GM19035 (cell line): ENCODE measurements at regions not wholly inside any gene's neighbourhood (a gene's known extent, or its start where the extent isn't known, plus 50 kb on each side); places are given as distances from the start of the nearest gene placed in this dataset.
"Not testable (repeated sequence)": the region's sequence is repeated elsewhere in the genome, so short reads cannot be mapped to it uniquely, and the experiment has no call there.

Experiments
- ATAC-seq: cut with Tn5 transposase; IDR thresholded peaks from one replicate; pipeline ENCODE4 v1.9.1; 2021; ENCODE audit not compliant: unreplicated experiment

DNA sequence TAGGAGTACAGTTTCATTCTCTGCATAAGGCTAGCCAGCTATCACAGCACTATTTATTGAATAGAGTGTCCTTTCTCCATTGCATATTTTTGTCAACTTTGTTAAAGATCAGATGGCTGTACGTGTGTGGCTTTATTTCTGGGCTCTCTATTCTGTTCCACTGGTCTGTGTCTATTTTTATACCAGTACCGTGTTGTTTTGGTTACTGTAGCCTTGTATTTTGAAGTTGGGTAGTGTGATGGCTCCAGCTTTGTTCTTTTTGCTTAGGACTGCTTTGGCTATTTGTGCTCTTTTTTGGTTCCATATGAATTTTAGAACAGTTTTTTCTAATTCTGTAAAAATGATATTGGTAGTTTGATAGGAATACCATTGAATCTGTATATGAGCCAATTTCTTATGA lies 182.1 kb upstream of the DIAPH2 start:
- no peak for ATAC-seq

DNA sequence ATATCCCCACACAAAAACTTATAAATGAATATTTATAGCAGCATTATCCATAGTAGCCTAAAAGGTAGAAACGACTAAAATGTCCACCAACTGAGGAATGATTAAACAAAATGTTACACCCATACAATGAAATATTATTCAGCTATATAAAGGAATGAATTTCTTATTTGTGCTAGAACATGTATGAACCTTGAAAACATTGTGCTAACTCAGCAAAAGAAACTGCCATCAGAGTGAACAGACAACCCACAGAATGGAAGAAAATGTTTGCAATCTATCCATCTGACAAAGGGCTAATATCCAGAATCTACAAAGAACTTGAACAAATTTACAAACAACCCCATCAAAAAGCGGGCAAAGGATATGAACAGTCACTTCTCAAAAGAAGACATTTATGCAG lies 155.3 kb upstream of the DIAPH2 start:
- not testable (repeated sequence) for ATAC-seq

DNA sequence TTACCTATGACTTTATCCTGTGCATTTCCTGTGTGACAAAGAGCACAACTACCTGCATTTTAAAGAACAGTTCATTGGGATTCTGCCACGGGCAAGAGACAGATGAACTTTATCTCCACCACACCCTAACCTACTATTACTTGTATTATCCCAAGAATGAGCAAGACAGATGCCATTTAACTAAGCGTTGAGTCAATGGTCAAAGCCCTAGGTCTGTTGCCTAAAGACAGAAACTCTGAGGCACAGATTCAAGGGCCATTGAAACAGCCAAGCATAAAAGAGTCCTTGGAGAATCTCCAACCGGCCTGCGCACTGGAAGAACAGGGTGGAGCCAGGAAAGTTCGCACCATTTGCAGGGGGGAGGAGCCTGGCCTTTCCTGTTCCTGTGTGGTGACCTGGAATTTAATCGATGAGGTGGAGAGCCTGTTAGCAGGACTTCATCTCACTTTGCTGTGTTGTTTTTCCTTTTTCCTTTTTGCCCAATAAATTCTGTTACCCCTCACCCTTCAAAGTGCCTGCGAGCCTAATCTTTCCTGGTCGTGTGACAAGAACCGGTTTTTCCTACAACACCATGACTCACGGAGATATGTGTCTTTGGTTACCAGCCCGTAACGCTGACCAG lies 146.4 kb upstream of the DIAPH2 start:
- no peak for ATAC-seq

DNA sequence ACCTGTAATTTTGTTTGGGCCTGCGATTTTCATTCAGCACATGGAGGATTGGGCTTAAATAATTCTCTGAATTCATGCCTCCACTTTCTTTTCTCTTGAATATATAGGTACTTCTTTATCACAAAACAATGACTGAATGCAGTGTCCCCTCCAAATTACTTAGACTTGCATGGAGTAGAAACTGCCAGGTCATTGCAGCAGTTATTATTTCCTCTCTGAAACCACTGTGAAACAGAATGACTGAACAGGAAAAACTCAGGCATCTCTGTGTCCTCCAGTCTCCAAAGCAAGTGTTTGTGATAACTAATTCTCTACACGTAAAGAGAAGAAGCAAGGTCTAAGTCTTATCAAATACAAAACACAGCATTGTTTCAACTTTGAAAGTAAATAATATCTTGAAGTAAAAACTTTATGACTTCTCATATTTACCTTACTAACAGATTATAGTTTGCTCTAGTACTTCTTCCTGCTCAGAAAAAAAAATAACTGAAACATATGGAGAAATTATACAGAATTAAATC lies 144.5 kb upstream of the DIAPH2 start:
- ATAC-seq = no peak

DNA sequence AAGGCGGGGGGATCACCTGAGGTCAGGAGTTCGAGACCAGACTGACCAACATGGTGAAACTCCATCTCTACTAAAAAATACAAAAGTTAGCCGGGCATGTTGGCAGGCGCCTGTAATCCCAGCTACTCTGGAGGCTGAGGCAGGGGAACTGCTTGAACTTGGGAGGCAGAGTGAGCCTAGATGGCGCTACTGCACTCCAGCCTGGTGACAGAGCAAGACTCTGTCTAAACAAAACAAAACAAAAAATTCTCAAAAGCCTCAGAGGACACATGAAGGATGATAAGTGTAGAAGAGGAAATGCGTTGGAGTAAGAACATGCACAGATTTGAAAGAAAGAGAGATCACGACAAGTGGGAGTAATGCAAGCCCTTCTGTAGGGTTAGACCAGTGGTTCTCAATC lies 138.4 kb upstream of the DIAPH2 start:
- ATAC-seq = not testable (repeated sequence)

DNA sequence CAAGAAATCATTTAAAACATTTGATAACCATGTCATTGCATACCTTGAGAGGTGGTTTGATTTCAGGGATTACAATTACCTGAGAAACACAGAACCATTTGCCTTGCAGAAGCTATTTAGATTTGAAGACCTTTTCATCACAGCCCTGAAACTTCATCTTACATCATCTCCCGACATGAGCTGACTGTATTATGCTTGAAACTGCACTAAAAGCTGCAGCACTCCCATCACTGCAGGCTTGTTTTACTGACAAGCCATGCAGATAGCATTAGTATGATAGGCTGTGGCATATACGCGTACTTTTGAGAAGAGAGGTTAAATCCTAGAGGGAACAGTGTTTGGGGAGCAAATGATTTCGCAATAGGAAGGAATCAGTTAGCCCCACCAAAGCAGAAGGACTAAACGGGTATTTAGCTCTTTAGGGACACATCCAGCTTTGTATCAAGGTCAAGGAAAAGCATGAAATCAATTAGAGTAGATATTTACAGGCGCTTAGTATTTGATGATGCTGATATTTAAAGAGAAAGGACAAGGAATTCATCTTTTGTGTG lies 133.2 kb upstream of the DIAPH2 start:
- ATAC-seq = no peak

DNA sequence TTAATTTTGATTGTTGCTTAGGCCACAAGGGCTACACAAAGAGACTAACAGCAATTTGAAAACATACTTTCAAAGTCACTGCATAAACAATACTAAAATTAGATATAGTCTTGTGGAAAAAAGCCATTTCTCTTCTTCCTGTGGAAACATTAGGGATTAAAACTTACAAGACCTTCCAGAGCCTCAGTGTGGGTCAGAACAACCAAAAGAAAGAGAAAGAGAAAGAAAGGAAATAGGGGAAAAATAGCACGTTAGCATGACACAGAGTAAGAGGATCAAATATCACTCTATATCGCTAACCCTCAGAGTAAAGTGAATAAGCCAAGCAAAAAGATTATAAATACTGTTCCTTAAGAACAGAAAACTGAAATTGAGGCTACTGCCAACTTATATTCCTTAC lies 127.8 kb upstream of the DIAPH2 start:
- ATAC-seq = no peak

DNA sequence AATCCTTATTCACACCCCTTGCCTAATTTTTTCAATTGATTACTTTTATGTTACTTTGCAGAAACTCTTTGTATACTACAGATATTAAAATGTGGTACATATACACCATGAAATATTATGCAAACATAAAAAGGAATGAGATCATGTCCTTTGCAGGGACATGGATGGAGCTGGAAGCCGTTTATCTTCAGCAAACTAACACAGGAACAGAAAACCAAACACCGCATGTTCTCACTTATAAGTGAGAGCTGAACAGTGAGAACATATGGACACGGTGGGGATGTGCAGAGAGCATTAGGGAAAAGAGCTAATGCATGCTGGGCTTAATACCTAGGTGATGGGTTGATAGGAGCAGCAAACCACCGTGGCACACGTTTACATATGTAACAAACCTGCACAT lies 123.5 kb upstream of the DIAPH2 start:
- ATAC-seq = not testable (repeated sequence)

DNA sequence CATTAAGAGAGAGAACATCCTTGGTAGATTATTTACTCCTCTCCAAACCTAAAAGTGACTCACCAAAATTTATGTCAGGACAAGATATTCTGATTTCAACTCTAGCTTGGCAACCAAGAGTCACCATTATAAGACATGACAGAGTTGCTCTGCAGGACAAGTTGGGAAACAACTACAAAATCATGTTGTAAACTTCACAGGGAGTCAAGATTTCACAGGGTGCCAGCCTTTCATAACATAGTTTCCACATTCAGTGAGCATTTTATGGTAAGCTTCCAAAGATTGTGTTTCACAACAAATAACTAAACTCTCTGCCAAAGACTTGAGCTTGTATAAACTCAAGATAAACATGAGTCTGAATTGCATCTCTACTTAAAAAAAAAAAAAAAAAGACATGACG lies 121.0 kb upstream of the DIAPH2 start:
- ATAC-seq = no peak

DNA sequence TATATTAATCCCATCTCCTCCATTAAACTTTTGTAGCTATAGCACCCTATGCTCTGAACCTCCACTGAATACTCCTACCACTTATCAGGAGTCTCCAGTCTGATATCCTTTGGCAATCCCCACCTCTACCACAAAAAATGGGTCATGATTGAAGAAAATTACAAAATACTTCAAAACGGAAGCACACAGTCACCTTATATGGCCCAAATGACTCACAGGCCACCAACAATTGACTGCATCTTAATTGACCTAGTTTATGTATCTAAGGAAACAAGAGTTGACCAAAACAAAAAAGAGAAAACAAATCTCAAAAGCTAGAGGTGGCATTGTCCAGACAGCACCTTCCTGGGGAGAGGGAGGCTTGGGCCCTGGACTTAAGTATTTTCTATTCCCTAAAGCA lies 120.0 kb upstream of the DIAPH2 start:
- no peak for ATAC-seq

DNA sequence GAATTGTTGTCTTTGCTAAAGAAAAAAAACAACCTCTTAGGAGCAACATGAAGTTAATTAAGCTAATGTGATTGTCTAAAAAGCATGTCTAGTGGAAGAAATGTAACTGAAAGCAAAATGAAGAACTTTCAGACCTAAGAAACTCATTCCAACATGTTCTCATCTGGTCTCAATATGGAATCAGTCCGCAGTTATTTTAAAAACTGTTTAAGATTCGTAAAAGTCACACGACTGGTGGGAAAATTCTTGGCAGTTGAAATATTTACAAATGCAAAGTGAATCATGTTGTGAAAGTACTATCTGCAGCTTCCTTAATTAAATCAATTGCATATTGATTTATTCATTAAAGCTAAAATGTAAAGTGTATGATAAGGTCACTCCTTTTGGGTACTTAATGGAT lies 117.8 kb upstream of the DIAPH2 start:
- ATAC-seq = no peak

DNA sequence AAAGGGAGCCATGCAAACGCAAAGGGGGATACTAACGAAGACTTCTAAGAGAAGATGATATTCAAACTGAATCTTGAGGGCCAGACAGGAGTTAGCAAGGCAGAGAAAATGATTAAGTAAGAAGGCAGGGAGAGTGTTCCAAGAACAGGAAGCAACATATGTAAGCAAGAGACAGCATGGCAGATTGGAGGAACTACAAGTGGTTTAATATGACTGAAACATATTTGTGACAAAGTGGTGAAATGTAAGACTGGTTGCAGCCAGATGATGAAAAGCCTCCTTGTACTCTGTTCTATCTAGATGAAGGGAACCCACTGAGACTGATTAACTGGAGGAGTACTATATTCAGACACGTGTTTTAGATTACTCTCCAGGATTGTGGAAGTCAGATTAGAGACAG lies 116.6 kb upstream of the DIAPH2 start:
- no peak for ATAC-seq

DNA sequence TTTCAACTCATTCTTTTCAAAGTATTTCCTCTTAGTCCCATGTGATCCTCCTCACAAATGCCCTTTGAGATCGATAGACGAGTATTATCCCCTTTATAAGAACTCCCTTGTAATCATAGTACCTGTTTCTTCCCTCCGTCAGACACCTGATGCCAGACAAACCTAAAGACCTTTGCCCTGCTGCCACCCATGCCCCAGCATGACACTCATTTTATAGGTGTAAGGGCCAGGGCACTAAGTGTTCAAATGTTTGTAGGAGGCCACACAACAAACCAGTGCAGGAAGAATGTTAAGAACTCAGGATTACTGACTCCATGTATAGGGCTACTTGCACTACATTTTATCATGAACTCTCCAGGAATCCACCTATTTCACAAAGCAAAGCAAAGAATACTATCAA lies 115.6 kb upstream of the DIAPH2 start:
- no peak for ATAC-seq

DNA sequence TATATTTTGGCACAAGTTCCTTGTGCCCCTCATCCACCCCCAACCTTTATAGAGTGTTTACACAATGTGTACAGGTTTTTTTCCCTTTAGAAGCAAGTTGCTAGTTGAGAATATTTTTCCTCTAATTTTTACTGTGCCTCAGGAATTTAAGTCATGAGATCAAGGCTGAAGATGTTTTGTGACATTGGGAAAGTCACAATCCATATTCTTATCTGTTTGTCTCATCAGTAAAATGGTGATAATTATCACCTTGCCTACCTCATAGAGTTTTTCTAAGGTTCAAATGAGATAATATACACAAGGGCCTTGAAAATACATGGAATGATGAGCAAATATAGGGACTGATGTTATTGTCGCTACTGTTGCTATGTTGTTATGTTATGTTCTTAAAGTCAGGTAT lies 109.6 kb upstream of the DIAPH2 start:
- no peak for ATAC-seq

DNA sequence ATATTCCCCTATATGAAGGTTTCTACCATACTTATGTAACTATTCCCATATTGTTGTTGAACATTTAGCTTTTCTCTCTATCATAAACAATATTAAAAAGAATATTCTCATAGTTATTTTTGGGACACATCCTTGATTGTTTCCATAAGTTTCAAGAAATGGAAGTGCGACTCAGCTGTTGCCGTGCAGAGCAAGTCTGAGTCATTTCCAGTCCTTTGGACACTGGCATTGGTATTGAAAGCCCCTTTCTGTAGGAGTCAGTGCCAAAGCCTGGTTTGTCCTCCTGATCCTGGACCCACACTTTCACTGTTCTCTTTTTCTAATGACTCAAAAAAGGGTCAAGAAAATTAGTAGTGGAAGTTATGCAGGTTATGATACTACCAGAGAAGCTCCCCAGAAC lies 108.3 kb upstream of the DIAPH2 start:
- no peak for ATAC-seq

DNA sequence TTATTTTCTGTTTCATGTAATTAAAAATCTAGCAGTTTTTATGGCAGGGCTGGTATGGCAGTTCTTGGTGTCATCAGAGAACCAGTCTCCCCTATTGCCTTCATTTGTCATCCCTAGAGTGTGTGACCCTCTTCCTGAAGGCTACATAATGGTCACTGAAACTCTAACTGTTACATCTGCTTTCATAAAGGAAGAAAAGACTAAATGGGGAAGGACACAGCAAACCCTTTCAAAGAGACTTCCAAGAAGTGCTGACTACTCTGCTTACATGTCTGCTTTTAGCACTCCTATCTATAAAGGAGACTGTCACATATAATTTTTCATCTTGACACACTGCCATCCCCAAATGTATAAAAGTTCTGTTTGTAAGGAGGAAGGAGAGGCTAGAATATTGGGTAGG lies 105.9 kb upstream of the DIAPH2 start:
- ATAC-seq = no peak

DNA sequence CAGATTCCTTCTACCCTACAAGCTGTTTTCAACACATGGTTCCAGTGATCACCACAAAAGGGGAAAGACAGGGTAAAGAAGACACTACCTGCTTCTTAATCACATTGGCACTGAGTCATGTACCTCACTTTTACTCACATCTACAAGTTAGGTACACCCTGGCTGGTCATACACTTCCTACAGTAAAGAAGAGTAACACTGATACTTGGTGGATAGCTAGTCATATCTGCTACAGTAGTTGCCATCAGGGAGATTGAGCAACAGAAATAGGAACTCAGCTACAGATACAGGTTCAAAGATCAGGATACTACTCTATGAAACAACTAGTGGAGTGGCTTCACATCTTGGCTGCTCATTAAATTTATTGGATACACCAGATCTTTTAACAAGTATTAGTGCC lies 105.4 kb upstream of the DIAPH2 start:
- ATAC-seq = no peak

DNA sequence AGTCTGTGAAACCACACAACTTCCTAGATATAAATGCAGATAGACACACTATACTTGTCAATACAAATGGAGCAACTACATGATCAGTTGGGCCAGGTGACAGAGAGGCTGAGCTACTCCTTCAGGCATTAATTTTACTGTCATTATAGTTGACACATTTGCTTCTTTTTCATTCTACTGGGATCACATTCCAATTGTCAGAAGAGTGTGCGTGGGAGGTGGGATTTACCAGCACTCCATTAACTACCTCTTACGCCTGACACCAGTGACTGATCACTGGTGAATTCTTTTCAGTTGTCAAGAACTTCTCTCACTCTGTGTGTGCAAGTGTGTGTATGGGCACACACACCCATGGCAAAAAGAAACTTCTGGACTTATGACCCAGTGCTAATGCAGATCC lies 94.2 kb upstream of the DIAPH2 start:
- no peak for ATAC-seq

DNA sequence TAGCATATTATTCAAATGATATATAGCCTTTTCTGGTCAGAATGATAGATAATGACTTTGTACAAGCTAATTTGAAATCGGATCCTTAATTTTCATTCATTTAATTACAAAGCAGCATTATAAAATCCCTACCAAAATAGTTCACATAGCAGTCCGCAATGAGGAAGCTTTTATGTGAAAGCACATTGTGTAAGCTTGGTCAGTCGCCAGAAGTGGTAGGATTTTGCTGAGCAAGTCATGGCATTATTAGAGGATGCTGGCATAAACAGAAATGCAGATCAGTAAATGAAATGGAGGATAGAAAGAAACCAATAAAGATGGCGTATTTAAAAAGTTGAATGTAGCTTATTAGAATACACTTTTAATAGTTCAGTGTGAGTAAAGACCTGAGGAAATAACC lies 93.2 kb upstream of the DIAPH2 start:
- no peak for ATAC-seq

DNA sequence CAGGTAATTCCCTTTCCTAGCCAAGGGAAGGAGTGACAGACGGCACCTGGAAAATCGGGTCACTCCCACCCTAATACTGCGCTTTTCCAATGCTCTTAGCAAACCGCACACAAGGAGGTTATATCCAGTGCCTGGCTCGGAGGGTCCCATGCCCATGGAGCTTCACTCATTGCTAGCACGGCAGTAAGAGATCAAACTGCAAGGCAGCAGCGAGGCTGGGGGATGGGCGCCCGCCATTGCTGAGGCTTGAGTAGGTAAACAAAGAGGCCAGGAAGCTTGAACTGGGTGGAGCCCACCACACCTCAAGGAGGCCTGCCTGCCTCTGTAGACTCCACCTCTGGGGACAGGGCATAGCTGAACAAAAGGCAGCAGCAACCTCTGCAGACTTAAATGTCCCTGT lies 86.8 kb upstream of the DIAPH2 start:
- not testable (repeated sequence) for ATAC-seq

DNA sequence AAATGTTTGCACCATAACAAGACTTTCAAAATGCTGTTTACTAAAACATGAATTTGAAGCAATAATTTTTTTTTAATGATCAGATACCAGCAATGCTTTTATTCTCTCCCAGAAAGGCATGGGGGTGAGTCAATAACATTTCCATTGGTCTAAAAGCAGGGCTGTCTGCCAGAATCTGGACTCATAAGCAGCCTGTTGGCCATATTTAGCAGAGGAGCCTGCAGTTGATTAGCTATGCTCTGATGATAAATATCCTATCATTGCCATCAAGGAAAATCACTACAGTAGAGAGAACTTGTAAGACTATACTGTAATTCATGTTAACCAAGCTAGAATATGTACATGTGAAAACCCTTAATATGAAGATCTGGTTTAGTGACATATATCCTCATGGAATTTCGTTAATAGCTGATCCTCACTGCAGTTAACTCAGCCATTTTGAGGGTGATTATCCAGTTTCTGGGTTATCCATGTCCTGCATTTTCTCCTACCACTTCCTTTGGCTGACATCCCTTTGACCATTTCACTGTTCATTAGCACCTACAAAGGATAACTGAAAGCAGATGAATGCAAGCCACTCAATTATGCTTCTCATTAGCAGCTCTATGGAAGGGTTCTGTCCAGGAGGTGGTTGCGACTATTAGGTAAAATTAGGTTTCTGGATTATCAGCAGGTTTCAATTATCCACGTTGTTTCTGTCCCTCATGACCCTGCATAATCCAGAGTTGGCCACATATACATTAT lies 72.9 kb upstream of the DIAPH2 start:
- no peak for ATAC-seq

DNA sequence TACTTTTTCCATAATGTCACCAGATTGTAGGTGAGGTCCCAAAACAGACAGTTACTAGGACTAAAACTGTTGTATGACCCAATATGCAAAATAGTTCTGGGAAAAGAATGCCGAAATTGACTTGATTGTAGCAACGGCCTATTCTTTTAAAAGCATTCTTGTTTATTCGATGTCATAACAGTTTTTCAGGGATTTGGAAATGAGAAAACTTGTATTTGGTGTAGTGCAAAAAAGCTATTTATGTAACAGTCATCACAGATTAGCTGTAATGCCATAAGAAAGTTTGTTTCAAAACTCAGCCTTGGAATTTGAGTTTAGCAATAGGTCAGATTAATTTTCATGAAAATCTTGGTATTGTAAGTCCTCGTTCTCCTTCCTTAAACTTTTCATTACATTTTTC lies 69.2 kb upstream of the DIAPH2 start:
- no peak for ATAC-seq
